GM10248 (cell line): ENCODE measurements at regions not wholly inside any gene's neighbourhood (a gene's known extent, or its start where the extent isn't known, plus 50 kb on each side); places are given as distances from the start of the nearest gene placed in this dataset.

Experiments
- CTCF ChIA-PET: fragments of 300-600 bp; sonication (Branson Sonifier 250); formaldehyde crosslinking; extraction: SDS; loops from one replicate; lab custom pipeline; 2021; ENCODE audit warnings: antibody characterized with exemption; lab: Yijun Ruan, JAX
- POLR2A ChIA-PET: fragments of 350-650 bp; sonication (Branson Sonifier 250); formaldehyde crosslinking; extraction: SDS; loops from one replicate; lab custom pipeline; 2020; ENCODE audit warnings: antibody characterized with exemption; lab: Yijun Ruan, JAX
- DNase-seq: peaks from one replicate; pipeline ENCODE4 v3.0.0; 2012; ENCODE audit errors: extremely low spot score
- TF ChIP-seq, protein P1 (sequence below): IDR thresholded peaks from 2 replicates; pipeline ENCODE4 v1.5.1; 2012; ENCODE audit warnings: mild to moderate bottlenecking, low read depth; ENCODE audit errors: extremely low read depth, missing control alignments, control extremely low read depth

GRCh38 chr4:20302336-20302735 lies 50.6 kb downstream of the SLIT2 start:
- ChIA-PET CTCF (no interaction called here), POLR2A (no interaction called here)
- TF ChIP-seq, protein P1, sequence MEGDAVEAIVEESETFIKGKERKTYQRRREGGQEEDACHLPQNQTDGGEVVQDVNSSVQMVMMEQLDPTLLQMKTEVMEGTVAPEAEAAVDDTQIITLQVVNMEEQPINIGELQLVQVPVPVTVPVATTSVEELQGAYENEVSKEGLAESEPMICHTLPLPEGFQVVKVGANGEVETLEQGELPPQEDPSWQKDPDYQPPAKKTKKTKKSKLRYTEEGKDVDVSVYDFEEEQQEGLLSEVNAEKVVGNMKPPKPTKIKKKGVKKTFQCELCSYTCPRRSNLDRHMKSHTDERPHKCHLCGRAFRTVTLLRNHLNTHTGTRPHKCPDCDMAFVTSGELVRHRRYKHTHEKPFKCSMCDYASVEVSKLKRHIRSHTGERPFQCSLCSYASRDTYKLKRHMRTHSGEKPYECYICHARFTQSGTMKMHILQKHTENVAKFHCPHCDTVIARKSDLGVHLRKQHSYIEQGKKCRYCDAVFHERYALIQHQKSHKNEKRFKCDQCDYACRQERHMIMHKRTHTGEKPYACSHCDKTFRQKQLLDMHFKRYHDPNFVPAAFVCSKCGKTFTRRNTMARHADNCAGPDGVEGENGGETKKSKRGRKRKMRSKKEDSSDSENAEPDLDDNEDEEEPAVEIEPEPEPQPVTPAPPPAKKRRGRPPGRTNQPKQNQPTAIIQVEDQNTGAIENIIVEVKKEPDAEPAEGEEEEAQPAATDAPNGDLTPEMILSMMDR: no peak
- no peak for DNase-seq

GRCh38 chr4:20305976-20306375 lies 54.3 kb downstream of the SLIT2 start:
- ChIA-PET CTCF (interaction anchor here (1.6 kb wide), 1 partner anchor 379 kb away, joined by 7 read pairs; no protein-coding TSS in a partner anchor), POLR2A (no interaction called here)
- TF ChIP-seq, protein P1: no peak
- no peak for DNase-seq

- ChIA-PET CTCF (interaction anchor here (2.0 kb wide), 1 partner anchor 11 kb away, joined by 5 read pairs; no protein-coding TSS in a partner anchor), POLR2A (no interaction called here)
- DNase-seq: no peak
- TF ChIP-seq, protein P1: no peak
Measured at GRCh38 chr4:20311856-20312255, 60.2 kb downstream of the SLIT2 start.

DNA sequence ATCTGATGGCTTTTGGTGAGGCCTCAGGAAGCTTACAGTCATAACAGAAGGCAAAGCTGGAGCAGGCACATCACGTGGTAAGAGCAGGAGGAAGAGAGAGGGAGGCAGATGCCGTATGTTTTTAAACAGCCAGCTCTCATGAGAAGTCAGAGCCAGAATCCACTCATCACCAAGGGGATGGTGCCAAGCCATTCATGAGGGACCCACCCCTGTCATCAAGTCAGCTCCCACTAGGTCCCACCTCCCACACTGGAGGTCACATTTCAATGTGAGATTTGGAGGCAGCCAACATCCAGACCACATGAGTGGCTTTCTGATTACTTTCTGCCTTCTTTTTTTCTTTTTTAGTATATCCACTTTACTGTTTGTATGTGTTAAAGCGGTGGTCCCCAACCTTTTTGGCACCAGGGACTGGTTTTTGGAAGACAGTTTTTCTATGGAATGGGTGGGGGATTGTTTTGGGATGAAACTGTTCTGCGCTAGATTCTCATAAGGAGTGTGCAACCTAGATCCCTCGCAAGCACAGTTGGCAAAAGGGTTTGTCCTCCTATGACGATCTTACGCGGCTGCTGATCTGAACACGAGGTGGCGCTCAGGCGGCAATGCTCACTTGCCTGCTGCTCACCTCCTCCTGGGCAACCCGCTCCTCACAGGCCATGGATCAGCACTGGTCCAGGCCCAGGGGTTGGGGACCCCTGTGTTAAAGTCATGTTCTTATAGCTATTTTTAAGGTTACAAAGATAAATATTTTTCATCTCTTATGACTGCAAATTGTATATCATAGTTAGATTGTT lies 61.7 kb downstream of the SLIT2 start:
- no peak for DNase-seq
- CTCF ChIA-PET: interaction anchor here (1.2 kb wide), 1 partner anchor 11 kb away, joined by 4 read pairs; no protein-coding TSS in a partner anchor
- TF ChIP-seq, protein P1: peak; percentile 11
- POLR2A ChIA-PET: no interaction called here

- CTCF ChIA-PET: interaction anchor here (0.8 to 1.5 kb wide), 2 partner anchors 9 to 10 kb away, joined by 3 to 5 read pairs; no protein-coding TSS in a partner anchor
Measured at GRCh38 chr4:20317424-20317985, 65.8 kb downstream of the SLIT2 start.

More at GRCh38 chr4:20317424-20317985, 65.8 kb downstream of the SLIT2 start:
- POLR2A ChIA-PET: no interaction called here
- DNase-seq: no peak
- TF ChIP-seq, protein P1: no peak
